Panc1 (cell line): ENCODE measurements at regions not wholly inside any gene's neighbourhood (a gene's known extent, or its start where the extent isn't known, plus 50 kb on each side); places are given as distances from the start of the nearest gene placed in this dataset.

ENCODE experiments used
- ATAC-seq: fragments of 200-7000 bp; cut with Tn5 transposase; 2 replicates; pipeline ENCODE4 v1.9.1; 2020; ENCODE audit warnings: mild to moderate bottlenecking, moderate library complexity
- BruUV-seq: library from RNA; stranded (reverse); fragments of 400-500 nt; replicated peaks from 2 replicates; lab custom pipeline; 2021; lab: Mats Ljungman, UMichigan
- CTCF ChIA-PET: fragments of 300-600 bp; sonication (Branson Sonifier 250); formaldehyde crosslinking; loops from one replicate; lab custom pipeline; 2022; ENCODE audit warnings: antibody characterized with exemption; lab: Charles Lee
- POLR2A ChIA-PET: fragments of 300-600 bp; sonication (Branson Sonifier 250); formaldehyde crosslinking; loops from one replicate; lab custom pipeline; 2022; ENCODE audit warnings: antibody characterized with exemption; lab: Charles Lee
- DNase-seq: peaks from one replicate; pipeline ENCODE4 v3.0.0-alpha.2; 2010; ENCODE audit warnings: low read depth, low spot score
- H3K27ac ChIP-seq: 2 replicates; pipeline ENCODE4 v1.5.1; 2011; ENCODE audit warnings: mild to moderate bottlenecking, low read length, inconsistent platforms
- H3K27me3 ChIP-seq: fragments of 200-500 bp; sonication (Bioruptor generic); 2 replicates; pipeline ENCODE4 v1.6.0; 2014; ENCODE audit warnings: low read length, inconsistent platforms; ENCODE audit not compliant: control insufficient read depth, insufficient read depth
- H3K36me3 ChIP-seq: fragments of 200-500 bp; sonication (Bioruptor generic); 2 replicates; pipeline ENCODE4 v1.5.1; 2014; ENCODE audit warnings: inconsistent platforms, mild to moderate bottlenecking, low read length, moderate library complexity; ENCODE audit not compliant: control insufficient read depth, insufficient read depth
- H3K4me1 ChIP-seq: 2 replicates; pipeline ENCODE4 v1.5.1; 2011; ENCODE audit warnings: inconsistent platforms, mild to moderate bottlenecking, low read length, moderate library complexity; ENCODE audit not compliant: control insufficient read depth, insufficient read depth
- H3K4me3 ChIP-seq, 2 experiments: 2 replicates each; pipeline ENCODE4 v1.5.1; 2011 to 2012; ENCODE audit warnings: low read depth in 2 of 2, low read length in 2 of 2, mild to moderate bottlenecking in 2 of 2, inconsistent platforms in 1 of 2, moderate library complexity in 1 of 2
- H3K9me3 ChIP-seq: fragments of 200-500 bp; sonication (Bioruptor generic); 2 replicates; pipeline ENCODE4 v1.5.1; 2014; ENCODE audit warnings: low read depth, mild to moderate bottlenecking, inconsistent platforms, low read length, moderate library complexity; ENCODE audit not compliant: control insufficient read depth, insufficient read depth
- CTCF ChIP-seq: fragments of 450-650 bp; IDR thresholded peaks from 2 replicates; pipeline ENCODE4 v1.5.1; 2017; ENCODE audit warnings: mild to moderate bottlenecking
- POLR2AphosphoS5 ChIP-seq: IDR thresholded peaks from 2 replicates; pipeline ENCODE4 v1.6.1; 2012; ENCODE audit warnings: mild to moderate bottlenecking, low read depth, low read length, moderate library complexity
- REST ChIP-seq, 2 experiments: IDR thresholded peaks; 2 replicates each; pipeline ENCODE4 v1.6.1; 2011 to 2012; ENCODE audit warnings: low read depth in 2 of 2, control low read depth in 1 of 2, low read length in 1 of 2, mild to moderate bottlenecking in 1 of 2, moderate library complexity in 1 of 2; ENCODE audit not compliant: insufficient read depth in 1 of 2
- SIN3A ChIP-seq: IDR thresholded peaks from 2 replicates; pipeline ENCODE4 v1.6.1; 2012; ENCODE audit warnings: low read depth, mild to moderate bottlenecking, low read length, moderate library complexity, borderline replicate concordance; ENCODE audit not compliant: insufficient read depth
- TCF7L2 ChIP-seq: IDR thresholded peaks from 2 replicates; pipeline ENCODE4 v1.6.1; 2011; ENCODE audit warnings: mild to moderate bottlenecking, low read depth, low read length, inconsistent platforms
- in situ Hi-C: cut with HindIII; loops from 2 replicates; pipeline ENCODE4 v1.10.0; 2016; ENCODE audit warnings: low sequenced_read_pairs, low pct_unique_long_range_greater_than_20kb
- intact Hi-C: fragments of 100-400 bp; cut with micrococcal nuclease; formaldehyde crosslinking; loops from one replicate; pipeline ENCODE4 v1.10.0; 2022; ENCODE audit not compliant: unreplicated experiment

- in situ Hi-C loops = no loop called here
These were observed 65.7 kb downstream of the IL21 start for GRCh38 chr4:122555216-122555615.

GRCh38 chr4:122553432-122553831, 67.4 kb downstream of the IL21 start:
- POLR2A ChIA-PET = no interaction called here
- DNase-seq = no peak
- BruUV-seq = no TSS peak
- no peak for ATAC-seq
- H3K36me3 ChIP-seq = no peaks in the 10 kb centered on the region
- no peak overlapping the region for H3K4me3 ChIP-seq
- TF ChIP-seq SIN3A = no peak
- no peak for TF ChIP-seq CTCF
- no peak for TF ChIP-seq TCF7L2
- no peak for TF ChIP-seq POLR2AphosphoS5
- TF ChIP-seq REST (IDR thresholded peaks at IDR 0.05; ENCODE audit: insufficient read depth in 1 of 2, low read depth in 2 of 2, low read length in 1 of 2) = no peak
- H3K27ac ChIP-seq = no peak overlapping the region
- in situ Hi-C loops = no loop called here
- 0 out of 2 replicates have a peak, but pooled peaks cover 2% of the 10 kb centered on the region for H3K27me3 ChIP-seq
- H3K9me3 ChIP-seq = no peaks in the 10 kb centered on the region
- no peaks in the 10 kb centered on the region for H3K4me1 ChIP-seq
- intact Hi-C loops = no loop called here
- CTCF ChIA-PET = no interaction called here

More at GRCh38 chr4:122555216-122555615, 65.7 kb downstream of the IL21 start:
- no peak overlapping the region for H3K4me3 ChIP-seq
- H3K4me1 ChIP-seq = no peaks in the 10 kb centered on the region
- POLR2A ChIA-PET = no interaction called here
- H3K27me3 ChIP-seq = 0 out of 2 replicates have a peak, but pooled peaks cover 2% of the 10 kb centered on the region
- no peaks in the 10 kb centered on the region for H3K36me3 ChIP-seq
- no peak overlapping the region for H3K27ac ChIP-seq
- DNase-seq = no peak
- TF ChIP-seq POLR2AphosphoS5 (no peak), REST (IDR thresholded peaks at IDR 0.05; ENCODE audit: insufficient read depth in 1 of 2, low read depth in 2 of 2, low read length in 1 of 2) (no peak), TCF7L2 (no peak), CTCF (no peak), SIN3A (no peak)
- CTCF ChIA-PET = no interaction called here
- no TSS peak for BruUV-seq
- ATAC-seq = no peak
- H3K9me3 ChIP-seq = no peaks in the 10 kb centered on the region
- intact Hi-C loops = no loop called here
